SK-N-MC (cell line): ENCODE measurements at regions not wholly inside any gene's neighbourhood (a gene's known extent, or its start where the extent isn't known, plus 50 kb on each side); places are given as distances from the start of the nearest gene placed in this dataset.

Experiments
- EZH2 ChIP-seq: fragments of 200-600 bp; sonication (generic); IDR thresholded peaks from one replicate; pipeline ENCODE4 v1.6.1; 2017; ENCODE audit warnings: antibody characterized with exemption
- POLR2AphosphoS5 ChIP-seq: IDR thresholded peaks from 2 replicates; pipeline ENCODE4 v1.6.1; 2012; ENCODE audit warnings: mild to moderate bottlenecking, low read depth, low read length, borderline replicate concordance

- TF ChIP-seq POLR2AphosphoS5 (no peak), EZH2 (no peak)
Measured at GRCh38 chr21:41635874-41636273, 127.9 kb upstream of the TMPRSS2 start.
